ENCODE measurements at regions not wholly inside any gene's neighbourhood (a gene's known extent, or its start where the extent isn't known, plus 50 kb on each side); places are given as distances from the start of the nearest gene placed in this dataset.

- Mint-ChIP-seq H3K27me3 (peaks cover 5% of the 10 kb centered on the region), H3K27ac (no peak overlapping the region)
Measured at GRCh38 chr22:49380828-49381114, 446.9 kb downstream of the BRD1 start.

GRCh38 chr22:49380095-49380827 is 447.4 kb downstream of the BRD1 start:
- Histone ChIP-seq H3K27ac (ENCODE audit: low read length in 2 of 2) (no peak overlapping the region), H3K9ac (ENCODE audit: low read length) (no peak overlapping the region)

More at GRCh38 chr22:49380828-49381114, 446.9 kb downstream of the BRD1 start:
- ATAC-seq (ENCODE audit: low read depth) (no peak), DNase-seq (no peak)
- Histone ChIP-seq H3K27ac (ENCODE audit: low read length in 2 of 2) (no peak overlapping the region), H3K4me3 (ENCODE audit: control extremely low read depth in 1 of 5, extremely low read depth in 1 of 5, insufficient read depth in 1 of 5, low read depth in 2 of 5, low read length in 4 of 5) (no peak overlapping the region), H2AFZ (ENCODE audit: insufficient read depth, low read depth, low read length, poor library complexity, severe bottlenecking) (no peak overlapping the region), H4K20me1 (ENCODE audit: control insufficient read depth, insufficient read depth, low read length, poor library complexity, severe bottlenecking) (no peaks in the 10 kb centered on the region), H3K9me3 (ENCODE audit: control extremely low read depth in 1 of 3, control insufficient read depth in 2 of 3, insufficient read depth in 1 of 3, low read length in 2 of 3) (peaks cover 0 to 33% (median 10%) of the 10 kb centered on the region in 3 donors), H3K79me2 (ENCODE audit: control insufficient read depth, insufficient read depth, low read length) (no peaks in the 10 kb centered on the region), H3K4me2 (replicated peaks; ENCODE audit: low read depth, low read length, poor library complexity, severe bottlenecking) (no peak overlapping the region), H3K4me1 (ENCODE audit: control insufficient read depth in 2 of 2, insufficient read depth in 2 of 2, low read length in 2 of 2) (peaks cover 0 to 7% of the 10 kb centered on the region in 2 donors), H3K36me3 (replicated peaks in 1 of 2; ENCODE audit: control extremely low read depth in 1 of 2, control insufficient read depth in 1 of 2, extremely low read depth in 1 of 2, insufficient read depth in 2 of 2, low read length in 1 of 2) (no peaks in the 10 kb centered on the region), H3K27me3 (replicated peaks in 1 of 4; ENCODE audit: control extremely low read depth in 1 of 4, control insufficient read depth in 3 of 4, insufficient read depth in 4 of 4, low read length in 3 of 4) (no peaks in the 10 kb centered on the region), H3K9ac (ENCODE audit: low read length) (no peak overlapping the region)
- no peak overlapping the region for H3K4me3 Mint-ChIP-seq
- CTCF ChIA-PET, result no interaction called here
- H3K9me3 Mint-ChIP-seq (ENCODE audit: insufficient read depth), result peaks cover 3% of the 10 kb centered on the region
- WGBS (ENCODE audit: insufficient coverage), result 67% methylated on average over 1 of the region's 1 CpG
- no peak for TF ChIP-seq EZH2 (IDR thresholded peaks at IDR 0.05; ENCODE audit: borderline replicate concordance, insufficient read depth, low read depth, low read length, poor library complexity, severe bottlenecking)
- TF ChIP-seq CTCF (IDR thresholded peaks at IDR 0.05), result no peak
- POLR2A ChIA-PET, result no interaction called here
- peaks cover 16% of the 10 kb centered on the region for H3K4me1 Mint-ChIP-seq
- intact Hi-C loops (cut with micrococcal nuclease), result no loop called here

More at GRCh38 chr22:49380095-49380827, 447.4 kb downstream of the BRD1 start:
- ATAC-seq (ENCODE audit: low read depth), result no peak
- ChIA-PET POLR2A (no interaction called here), CTCF (no interaction called here)
- Histone ChIP-seq H4K20me1 (ENCODE audit: control insufficient read depth, insufficient read depth, low read length, poor library complexity, severe bottlenecking) (no peaks in the 10 kb centered on the region), H3K79me2 (ENCODE audit: control insufficient read depth, insufficient read depth, low read length) (no peaks in the 10 kb centered on the region), H3K9me3 (ENCODE audit: control extremely low read depth in 1 of 3, control insufficient read depth in 2 of 3, insufficient read depth in 1 of 3, low read length in 2 of 3) (peaks cover 0 to 33% (median 10%) of the 10 kb centered on the region in 3 donors), H3K36me3 (replicated peaks in 1 of 2; ENCODE audit: control extremely low read depth in 1 of 2, control insufficient read depth in 1 of 2, extremely low read depth in 1 of 2, insufficient read depth in 2 of 2, low read length in 1 of 2) (no peaks in the 10 kb centered on the region), H3K4me3 (ENCODE audit: control extremely low read depth in 1 of 5, extremely low read depth in 1 of 5, insufficient read depth in 1 of 5, low read depth in 2 of 5, low read length in 4 of 5) (no peak overlapping the region), H3K27me3 (replicated peaks in 1 of 4; ENCODE audit: control extremely low read depth in 1 of 4, control insufficient read depth in 3 of 4, insufficient read depth in 4 of 4, low read length in 3 of 4) (no peaks in the 10 kb centered on the region), H3K4me2 (replicated peaks; ENCODE audit: low read depth, low read length, poor library complexity, severe bottlenecking) (no peak overlapping the region), H3K4me1 (ENCODE audit: control insufficient read depth in 2 of 2, insufficient read depth in 2 of 2, low read length in 2 of 2) (peaks cover 0 to 7% of the 10 kb centered on the region in 2 donors), H2AFZ (ENCODE audit: insufficient read depth, low read depth, low read length, poor library complexity, severe bottlenecking) (no peak overlapping the region)
- Mint-ChIP-seq H3K4me3 (no peak overlapping the region), H3K27ac (no peak overlapping the region), H3K4me1 (peaks cover 16% of the 10 kb centered on the region), H3K27me3 (peaks cover 5% of the 10 kb centered on the region), H3K9me3 (ENCODE audit: insufficient read depth) (peaks cover 3% of the 10 kb centered on the region)
- 50% methylated on average over 12 of the region's 12 CpGs for WGBS (ENCODE audit: insufficient coverage)
- TF ChIP-seq CTCF (IDR thresholded peaks at IDR 0.05) (no peak), EZH2 (IDR thresholded peaks at IDR 0.05; ENCODE audit: borderline replicate concordance, insufficient read depth, low read depth, low read length, poor library complexity, severe bottlenecking) (no peak)
- intact Hi-C loops (cut with micrococcal nuclease), result no loop called here
- DNase-seq, result no peak
